ENCODE measurements at regions not wholly inside any gene's neighbourhood (a gene's known extent, or its start where the extent isn't known, plus 50 kb on each side); places are given as distances from the start of the nearest gene placed in this dataset.

DNA sequence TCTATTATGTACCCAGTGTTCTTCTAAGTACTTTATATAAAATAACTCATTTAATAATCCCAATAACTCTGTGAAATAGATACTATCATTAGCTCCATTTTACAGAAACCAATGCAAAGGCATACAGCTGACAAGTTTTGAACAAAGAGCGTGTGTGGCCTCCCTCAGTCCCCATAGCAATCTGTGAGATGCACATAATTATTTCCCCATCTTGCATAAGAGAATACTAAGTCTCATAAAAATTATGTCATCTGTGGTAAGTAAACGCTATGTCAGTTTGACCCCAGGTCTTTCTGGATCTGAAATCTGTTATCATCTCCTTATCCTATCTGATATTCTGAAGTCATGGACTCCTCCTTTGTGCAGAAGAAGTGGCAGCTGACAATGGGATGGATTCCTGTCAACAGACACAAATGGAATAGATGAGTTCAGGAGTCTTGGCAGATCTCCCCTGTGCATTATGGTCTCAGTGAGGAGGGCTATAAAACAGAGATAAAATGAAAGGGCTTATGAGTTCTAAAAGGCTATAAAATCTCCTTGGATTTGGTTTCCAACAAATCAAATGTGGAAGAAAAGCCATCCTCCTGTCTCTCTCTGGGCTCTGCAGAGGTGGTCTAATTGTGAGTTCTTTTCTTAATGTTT is 162.5 kb upstream of the TLE4 start:
- TF ChIP-seq, protein P1, sequence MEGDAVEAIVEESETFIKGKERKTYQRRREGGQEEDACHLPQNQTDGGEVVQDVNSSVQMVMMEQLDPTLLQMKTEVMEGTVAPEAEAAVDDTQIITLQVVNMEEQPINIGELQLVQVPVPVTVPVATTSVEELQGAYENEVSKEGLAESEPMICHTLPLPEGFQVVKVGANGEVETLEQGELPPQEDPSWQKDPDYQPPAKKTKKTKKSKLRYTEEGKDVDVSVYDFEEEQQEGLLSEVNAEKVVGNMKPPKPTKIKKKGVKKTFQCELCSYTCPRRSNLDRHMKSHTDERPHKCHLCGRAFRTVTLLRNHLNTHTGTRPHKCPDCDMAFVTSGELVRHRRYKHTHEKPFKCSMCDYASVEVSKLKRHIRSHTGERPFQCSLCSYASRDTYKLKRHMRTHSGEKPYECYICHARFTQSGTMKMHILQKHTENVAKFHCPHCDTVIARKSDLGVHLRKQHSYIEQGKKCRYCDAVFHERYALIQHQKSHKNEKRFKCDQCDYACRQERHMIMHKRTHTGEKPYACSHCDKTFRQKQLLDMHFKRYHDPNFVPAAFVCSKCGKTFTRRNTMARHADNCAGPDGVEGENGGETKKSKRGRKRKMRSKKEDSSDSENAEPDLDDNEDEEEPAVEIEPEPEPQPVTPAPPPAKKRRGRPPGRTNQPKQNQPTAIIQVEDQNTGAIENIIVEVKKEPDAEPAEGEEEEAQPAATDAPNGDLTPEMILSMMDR (conservative IDR thresholded peaks at IDR 0.05 in 1 of 2, IDR thresholded peaks at IDR 0.05 in 1 of 2; ENCODE audit: low read depth in 1 of 2, low read length in 2 of 2): no peak
- TF ChIP-seq EZH2 (IDR thresholded peaks at IDR 0.05; ENCODE audit: low read length, missing control alignments): no peak
